Panc1 (cell line): ENCODE measurements at regions not wholly inside any gene's neighbourhood (a gene's known extent, or its start where the extent isn't known, plus 50 kb on each side); places are given as distances from the start of the nearest gene placed in this dataset.

Experiments used
- ATAC-seq: fragments of 200-7000 bp; cut with Tn5 transposase; 2 replicates; pipeline ENCODE4 v1.9.1; 2020; ENCODE audit warnings: mild to moderate bottlenecking, moderate library complexity
- BruUV-seq: library from RNA; stranded (reverse); fragments of 400-500 nt; replicated peaks from 2 replicates; lab custom pipeline; 2021; lab: Mats Ljungman, UMichigan
- CTCF ChIA-PET: fragments of 300-600 bp; sonication (Branson Sonifier 250); formaldehyde crosslinking; loops from one replicate; lab custom pipeline; 2022; ENCODE audit warnings: antibody characterized with exemption; lab: Charles Lee
- POLR2A ChIA-PET: fragments of 300-600 bp; sonication (Branson Sonifier 250); formaldehyde crosslinking; loops from one replicate; lab custom pipeline; 2022; ENCODE audit warnings: antibody characterized with exemption; lab: Charles Lee
- DNase-seq: peaks from one replicate; pipeline ENCODE4 v3.0.0-alpha.2; 2010; ENCODE audit warnings: low read depth, low spot score
- H3K27ac ChIP-seq: 2 replicates; pipeline ENCODE4 v1.5.1; 2011; ENCODE audit warnings: mild to moderate bottlenecking, low read length, inconsistent platforms
- H3K27me3 ChIP-seq: fragments of 200-500 bp; sonication (Bioruptor generic); 2 replicates; pipeline ENCODE4 v1.6.0; 2014; ENCODE audit warnings: low read length, inconsistent platforms; ENCODE audit not compliant: control insufficient read depth, insufficient read depth
- H3K36me3 ChIP-seq: fragments of 200-500 bp; sonication (Bioruptor generic); 2 replicates; pipeline ENCODE4 v1.5.1; 2014; ENCODE audit warnings: inconsistent platforms, mild to moderate bottlenecking, low read length, moderate library complexity; ENCODE audit not compliant: control insufficient read depth, insufficient read depth
- H3K4me1 ChIP-seq: 2 replicates; pipeline ENCODE4 v1.5.1; 2011; ENCODE audit warnings: inconsistent platforms, mild to moderate bottlenecking, low read length, moderate library complexity; ENCODE audit not compliant: control insufficient read depth, insufficient read depth
- H3K4me3 ChIP-seq, 2 experiments: 2 replicates each; pipeline ENCODE4 v1.5.1; 2011 to 2012; ENCODE audit warnings: low read depth in 2 of 2, low read length in 2 of 2, mild to moderate bottlenecking in 2 of 2, inconsistent platforms in 1 of 2, moderate library complexity in 1 of 2
- H3K9me3 ChIP-seq: fragments of 200-500 bp; sonication (Bioruptor generic); 2 replicates; pipeline ENCODE4 v1.5.1; 2014; ENCODE audit warnings: low read depth, mild to moderate bottlenecking, inconsistent platforms, low read length, moderate library complexity; ENCODE audit not compliant: control insufficient read depth, insufficient read depth
- POLR2AphosphoS5 ChIP-seq: IDR thresholded peaks from 2 replicates; pipeline ENCODE4 v1.6.1; 2012; ENCODE audit warnings: mild to moderate bottlenecking, low read depth, low read length, moderate library complexity
- SIN3A ChIP-seq: IDR thresholded peaks from 2 replicates; pipeline ENCODE4 v1.6.1; 2012; ENCODE audit warnings: low read depth, mild to moderate bottlenecking, low read length, moderate library complexity, borderline replicate concordance; ENCODE audit not compliant: insufficient read depth
- TCF7L2 ChIP-seq: IDR thresholded peaks from 2 replicates; pipeline ENCODE4 v1.6.1; 2011; ENCODE audit warnings: mild to moderate bottlenecking, low read depth, low read length, inconsistent platforms
- in situ Hi-C: cut with HindIII; loops from 2 replicates; pipeline ENCODE4 v1.10.0; 2016; ENCODE audit warnings: low sequenced_read_pairs, low pct_unique_long_range_greater_than_20kb
- intact Hi-C: fragments of 100-400 bp; cut with micrococcal nuclease; formaldehyde crosslinking; loops from one replicate; pipeline ENCODE4 v1.10.0; 2022; ENCODE audit not compliant: unreplicated experiment
- TF ChIP-seq, protein P1 (sequence below): fragments of 450-650 bp; IDR thresholded peaks from 2 replicates; pipeline ENCODE4 v1.5.1; 2017; ENCODE audit warnings: mild to moderate bottlenecking
- TF ChIP-seq, protein P2 (sequence below), 2 experiments: IDR thresholded peaks; 2 replicates each; pipeline ENCODE4 v1.6.1; 2011 to 2012; ENCODE audit warnings: low read depth in 2 of 2, control low read depth in 1 of 2, low read length in 1 of 2, mild to moderate bottlenecking in 1 of 2, moderate library complexity in 1 of 2; ENCODE audit not compliant: insufficient read depth in 1 of 2

- H3K4me1 ChIP-seq: no peaks in the 10 kb centered on the region
- H3K27ac ChIP-seq: no peak overlapping the region
- DNase-seq (no peak), ATAC-seq (no peak)
- no TSS peak for BruUV-seq
- intact Hi-C loops (no loop called here), in situ Hi-C loops (no loop called here)
- POLR2A ChIA-PET: no interaction called here
- H3K4me3 ChIP-seq: no peak overlapping the region
- no peaks in the 10 kb centered on the region for H3K36me3 ChIP-seq
- CTCF ChIA-PET: no interaction called here
- TF ChIP-seq, protein P1, sequence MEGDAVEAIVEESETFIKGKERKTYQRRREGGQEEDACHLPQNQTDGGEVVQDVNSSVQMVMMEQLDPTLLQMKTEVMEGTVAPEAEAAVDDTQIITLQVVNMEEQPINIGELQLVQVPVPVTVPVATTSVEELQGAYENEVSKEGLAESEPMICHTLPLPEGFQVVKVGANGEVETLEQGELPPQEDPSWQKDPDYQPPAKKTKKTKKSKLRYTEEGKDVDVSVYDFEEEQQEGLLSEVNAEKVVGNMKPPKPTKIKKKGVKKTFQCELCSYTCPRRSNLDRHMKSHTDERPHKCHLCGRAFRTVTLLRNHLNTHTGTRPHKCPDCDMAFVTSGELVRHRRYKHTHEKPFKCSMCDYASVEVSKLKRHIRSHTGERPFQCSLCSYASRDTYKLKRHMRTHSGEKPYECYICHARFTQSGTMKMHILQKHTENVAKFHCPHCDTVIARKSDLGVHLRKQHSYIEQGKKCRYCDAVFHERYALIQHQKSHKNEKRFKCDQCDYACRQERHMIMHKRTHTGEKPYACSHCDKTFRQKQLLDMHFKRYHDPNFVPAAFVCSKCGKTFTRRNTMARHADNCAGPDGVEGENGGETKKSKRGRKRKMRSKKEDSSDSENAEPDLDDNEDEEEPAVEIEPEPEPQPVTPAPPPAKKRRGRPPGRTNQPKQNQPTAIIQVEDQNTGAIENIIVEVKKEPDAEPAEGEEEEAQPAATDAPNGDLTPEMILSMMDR: no peak
- no peak for TF ChIP-seq POLR2AphosphoS5
- H3K9me3 ChIP-seq: no peaks in the 10 kb centered on the region
- H3K27me3 ChIP-seq: no peaks in the 10 kb centered on the region
Observed at GRCh38 chr1:115447672-115448071, 109.6 kb upstream of the NGF start.

GRCh38 chr1:115445090-115445489 lies 107.0 kb upstream of the NGF start:
- no peak overlapping the region for H3K27ac ChIP-seq
- DNase-seq: no peak
- no peaks in the 10 kb centered on the region for H3K27me3 ChIP-seq
- TF ChIP-seq, protein P2, sequence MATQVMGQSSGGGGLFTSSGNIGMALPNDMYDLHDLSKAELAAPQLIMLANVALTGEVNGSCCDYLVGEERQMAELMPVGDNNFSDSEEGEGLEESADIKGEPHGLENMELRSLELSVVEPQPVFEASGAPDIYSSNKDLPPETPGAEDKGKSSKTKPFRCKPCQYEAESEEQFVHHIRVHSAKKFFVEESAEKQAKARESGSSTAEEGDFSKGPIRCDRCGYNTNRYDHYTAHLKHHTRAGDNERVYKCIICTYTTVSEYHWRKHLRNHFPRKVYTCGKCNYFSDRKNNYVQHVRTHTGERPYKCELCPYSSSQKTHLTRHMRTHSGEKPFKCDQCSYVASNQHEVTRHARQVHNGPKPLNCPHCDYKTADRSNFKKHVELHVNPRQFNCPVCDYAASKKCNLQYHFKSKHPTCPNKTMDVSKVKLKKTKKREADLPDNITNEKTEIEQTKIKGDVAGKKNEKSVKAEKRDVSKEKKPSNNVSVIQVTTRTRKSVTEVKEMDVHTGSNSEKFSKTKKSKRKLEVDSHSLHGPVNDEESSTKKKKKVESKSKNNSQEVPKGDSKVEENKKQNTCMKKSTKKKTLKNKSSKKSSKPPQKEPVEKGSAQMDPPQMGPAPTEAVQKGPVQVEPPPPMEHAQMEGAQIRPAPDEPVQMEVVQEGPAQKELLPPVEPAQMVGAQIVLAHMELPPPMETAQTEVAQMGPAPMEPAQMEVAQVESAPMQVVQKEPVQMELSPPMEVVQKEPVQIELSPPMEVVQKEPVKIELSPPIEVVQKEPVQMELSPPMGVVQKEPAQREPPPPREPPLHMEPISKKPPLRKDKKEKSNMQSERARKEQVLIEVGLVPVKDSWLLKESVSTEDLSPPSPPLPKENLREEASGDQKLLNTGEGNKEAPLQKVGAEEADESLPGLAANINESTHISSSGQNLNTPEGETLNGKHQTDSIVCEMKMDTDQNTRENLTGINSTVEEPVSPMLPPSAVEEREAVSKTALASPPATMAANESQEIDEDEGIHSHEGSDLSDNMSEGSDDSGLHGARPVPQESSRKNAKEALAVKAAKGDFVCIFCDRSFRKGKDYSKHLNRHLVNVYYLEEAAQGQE (IDR thresholded peaks at IDR 0.05; ENCODE audit: insufficient read depth in 1 of 2, low read depth in 2 of 2, low read length in 1 of 2): no peak
- TF ChIP-seq TCF7L2 (no peak), POLR2AphosphoS5 (no peak), SIN3A (no peak)
- TF ChIP-seq, protein P1: no peak
- ChIA-PET POLR2A (no interaction called here), CTCF (no interaction called here)
- no peaks in the 10 kb centered on the region for H3K36me3 ChIP-seq
- H3K4me3 ChIP-seq: no peak overlapping the region
- H3K4me1 ChIP-seq: no peaks in the 10 kb centered on the region
- H3K9me3 ChIP-seq: no peaks in the 10 kb centered on the region
- intact Hi-C loops: no loop called here
- BruUV-seq: no TSS peak
- no peak for ATAC-seq
- in situ Hi-C loops: no loop called here
